ENCODE measurements at regions not wholly inside any gene's neighbourhood (a gene's known extent, or its start where the extent isn't known, plus 50 kb on each side); places are given as distances from the start of the nearest gene placed in this dataset.
A peak's percentile ranks its signal among the peaks of the same experiment; 100 is the strongest.

GRCh38 chr6:76631622-76632021 lies 559.2 kb upstream of the IMPG1 start:
- no TSS peak for BruUV-seq (replicated peaks)
- Histone ChIP-seq H3K4me1 (no peaks in the 10 kb centered on the region), H3K36me3 (ENCODE audit: control insufficient read depth, insufficient read depth, low read length) (no peaks in the 10 kb centered on the region), H3K4me3 (ENCODE audit: low read depth, low read length) (no peak overlapping the region), H3K9me3 (no peaks in the 10 kb centered on the region), H3K27me3 (replicated peaks; ENCODE audit: control insufficient read depth, insufficient read depth, low read length) (no peaks in the 10 kb centered on the region)
- no peaks in the 10 kb centered on the region for H3K9me3 Mint-ChIP-seq (ENCODE audit: unreplicated experiment)
- H3K27ac Mint-ChIP-seq (ENCODE audit: unreplicated experiment), result no peak overlapping the region
- no peak for TF ChIP-seq CTCF (IDR thresholded peaks at IDR 0.05; ENCODE audit: insufficient read depth in 1 of 2, low read depth in 1 of 2, low read length in 1 of 2, severe bottlenecking in 1 of 2, unreplicated experiment in 1 of 2)
- CTCF ChIA-PET, result no interaction called here
- intact Hi-C loops (cut with micrococcal nuclease; ENCODE audit: unreplicated experiment), result no loop called here
- no peaks in the 10 kb centered on the region for H3K4me1 Mint-ChIP-seq (ENCODE audit: low read depth, unreplicated experiment)
- no peak overlapping the region for H3K4me3 Mint-ChIP-seq (ENCODE audit: unreplicated experiment)
- POLR2A ChIA-PET, result no interaction called here
- H3K27me3 Mint-ChIP-seq (ENCODE audit: insufficient read depth, unreplicated experiment), result peaks cover 2% of the 10 kb centered on the region
- peak in 1 of 2 experiments; percentile 35 for DNase-seq
- H3K36me3 Mint-ChIP-seq (ENCODE audit: insufficient read depth, unreplicated experiment), result no peaks in the 10 kb centered on the region

GRCh38 chr6:76615395-76615794 lies 542.9 kb upstream of the IMPG1 start:
- Histone ChIP-seq H3K4me1 (no peaks in the 10 kb centered on the region), H3K4me3 (ENCODE audit: low read depth, low read length) (no peak overlapping the region), H3K27me3 (replicated peaks; ENCODE audit: control insufficient read depth, insufficient read depth, low read length) (no peaks in the 10 kb centered on the region), H3K36me3 (ENCODE audit: control insufficient read depth, insufficient read depth, low read length) (no peaks in the 10 kb centered on the region), H3K9me3 (no peaks in the 10 kb centered on the region)
- no peak overlapping the region for H3K27ac Mint-ChIP-seq (ENCODE audit: unreplicated experiment)
- ChIA-PET POLR2A (no interaction called here), CTCF (no interaction called here)
- intact Hi-C loops (cut with micrococcal nuclease; ENCODE audit: unreplicated experiment), result no loop called here
- H3K27me3 Mint-ChIP-seq (ENCODE audit: insufficient read depth, unreplicated experiment), result no peaks in the 10 kb centered on the region
- BruUV-seq (replicated peaks), result no TSS peak
- H3K4me3 Mint-ChIP-seq (ENCODE audit: unreplicated experiment), result no peak overlapping the region
- DNase-seq, result no peak
- no peaks in the 10 kb centered on the region for H3K36me3 Mint-ChIP-seq (ENCODE audit: insufficient read depth, unreplicated experiment)
- no peaks in the 10 kb centered on the region for H3K4me1 Mint-ChIP-seq (ENCODE audit: low read depth, unreplicated experiment)
- TF ChIP-seq CTCF (IDR thresholded peaks at IDR 0.05; ENCODE audit: insufficient read depth in 1 of 2, low read depth in 1 of 2, low read length in 1 of 2, severe bottlenecking in 1 of 2, unreplicated experiment in 1 of 2), result no peak
- H3K9me3 Mint-ChIP-seq (ENCODE audit: unreplicated experiment), result no peaks in the 10 kb centered on the region

- H3K9me3 ChIP-seq, result no peaks in the 10 kb centered on the region
- TF ChIP-seq CTCF (IDR thresholded peaks at IDR 0.05; ENCODE audit: insufficient read depth in 1 of 2, low read depth in 1 of 2, low read length in 1 of 2, severe bottlenecking in 1 of 2, unreplicated experiment in 1 of 2), result no peak
- DNase-seq, result no peak
- Mint-ChIP-seq H3K4me3 (ENCODE audit: unreplicated experiment) (no peak overlapping the region), H3K9me3 (ENCODE audit: unreplicated experiment) (no peaks in the 10 kb centered on the region), H3K27ac (ENCODE audit: unreplicated experiment) (no peak overlapping the region), H3K36me3 (ENCODE audit: insufficient read depth, unreplicated experiment) (no peaks in the 10 kb centered on the region), H3K4me1 (ENCODE audit: low read depth, unreplicated experiment) (no peaks in the 10 kb centered on the region), H3K27me3 (ENCODE audit: insufficient read depth, unreplicated experiment) (no peaks in the 10 kb centered on the region)
- ChIA-PET CTCF (no interaction called here), POLR2A (no interaction called here)
- H3K27me3 ChIP-seq (replicated peaks; ENCODE audit: control insufficient read depth, insufficient read depth, low read length), result no peaks in the 10 kb centered on the region
- intact Hi-C loops (cut with micrococcal nuclease; ENCODE audit: unreplicated experiment), result no loop called here
- no peaks in the 10 kb centered on the region for H3K36me3 ChIP-seq (ENCODE audit: control insufficient read depth, insufficient read depth, low read length)
- no TSS peak for BruUV-seq (replicated peaks)
- no peak overlapping the region for H3K4me3 ChIP-seq (ENCODE audit: low read depth, low read length)
- H3K4me1 ChIP-seq, result no peaks in the 10 kb centered on the region
Measured at GRCh38 chr6:76612954-76613353, 540.5 kb upstream of the IMPG1 start.
